ENCODE measurements at regions not wholly inside any gene's neighbourhood (a gene's known extent, or its start where the extent isn't known, plus 50 kb on each side); places are given as distances from the start of the nearest gene placed in this dataset.

DNA sequence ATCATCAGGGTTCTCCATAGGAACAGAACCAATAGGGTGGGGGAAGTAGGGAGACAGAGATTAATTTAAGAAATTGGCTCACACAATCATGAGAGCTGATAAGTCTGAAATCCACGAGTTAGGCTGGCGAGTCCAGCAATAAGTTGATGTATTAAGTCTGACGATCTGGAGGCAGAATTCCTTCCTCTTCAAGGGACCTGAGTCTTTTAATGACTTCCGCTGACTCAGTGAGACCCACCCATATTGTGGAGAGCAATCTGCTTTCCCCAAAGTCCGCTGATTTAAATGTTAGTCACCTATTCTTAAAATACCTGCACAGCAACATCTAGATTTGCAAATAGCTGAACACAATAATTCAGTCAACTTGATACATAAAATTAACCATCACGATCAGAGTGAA, 97.8 kb downstream of the SPTSSA start:
- no peak overlapping the region for H3K9ac ChIP-seq (ENCODE audit: low read length)
- no peaks in the 10 kb centered on the region for H3K4me1 ChIP-seq (ENCODE audit: control insufficient read depth, insufficient read depth, low read length)
- H3K27me3 ChIP-seq (ENCODE audit: control insufficient read depth, insufficient read depth, low read length), result no peaks in the 10 kb centered on the region
- H3K36me3 ChIP-seq (ENCODE audit: control insufficient read depth, insufficient read depth, low read length), result no peaks in the 10 kb centered on the region
- H3K4me3 ChIP-seq (ENCODE audit: low read length), result no peak overlapping the region
- H3K27ac ChIP-seq (ENCODE audit: low read depth, low read length), result no peak overlapping the region

DNA sequence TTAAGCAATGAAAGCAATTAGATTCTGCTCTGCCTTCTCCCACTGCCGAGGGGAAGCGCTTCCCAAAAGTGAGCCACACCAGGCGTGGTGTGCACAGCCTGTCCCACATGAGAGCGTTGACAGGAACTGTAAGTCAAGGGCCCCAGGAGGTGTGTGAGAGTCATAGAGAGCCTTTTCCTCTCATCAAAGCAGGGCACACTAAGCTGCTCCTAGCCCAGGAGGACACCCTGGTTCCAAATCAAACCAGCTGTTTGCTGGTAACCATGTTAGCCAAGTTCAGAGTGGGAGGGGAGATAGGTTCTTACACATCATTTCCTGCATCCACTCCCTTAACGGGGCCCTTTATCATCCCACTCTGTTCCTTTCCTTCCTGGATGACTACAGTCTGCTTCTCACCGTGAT, 98.3 kb downstream of the SPTSSA start:
- Histone ChIP-seq H3K27ac (ENCODE audit: low read depth, low read length) (no peak overlapping the region), H3K4me1 (ENCODE audit: control insufficient read depth, insufficient read depth, low read length) (no peaks in the 10 kb centered on the region), H3K9ac (ENCODE audit: low read length) (no peak overlapping the region), H3K36me3 (ENCODE audit: control insufficient read depth, insufficient read depth, low read length) (no peaks in the 10 kb centered on the region), H3K27me3 (ENCODE audit: control insufficient read depth, insufficient read depth, low read length) (no peaks in the 10 kb centered on the region), H3K4me3 (ENCODE audit: low read length) (no peak overlapping the region)

DNA sequence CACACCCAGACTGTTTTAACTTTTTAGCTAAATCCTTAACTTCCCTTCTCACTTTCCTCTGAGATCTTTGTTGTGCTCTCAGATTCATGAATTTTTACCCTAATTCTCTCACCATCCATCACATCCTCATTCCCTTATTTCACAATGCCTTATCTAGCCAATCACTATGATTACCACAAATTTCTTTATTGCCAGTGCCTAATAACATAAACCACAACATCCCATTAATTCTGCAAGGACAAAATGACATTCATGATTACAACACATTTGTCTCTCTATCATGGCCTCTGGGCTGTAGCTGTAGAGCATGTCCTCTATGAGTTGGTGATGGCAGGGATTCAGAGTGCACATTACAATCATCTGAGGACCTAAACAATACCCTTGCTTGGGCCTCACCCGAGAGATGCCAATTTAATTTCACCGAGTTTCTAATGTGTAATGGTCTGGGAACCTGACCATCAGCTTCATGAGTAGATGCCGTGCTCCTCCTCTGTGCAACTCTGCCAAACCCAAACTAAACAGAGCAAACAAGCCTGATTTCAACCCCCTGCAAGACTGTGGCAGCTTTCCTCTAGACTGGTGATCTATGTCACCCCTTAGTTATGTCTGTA, 99.3 kb downstream of the SPTSSA start:
- no peaks in the 10 kb centered on the region for H3K27me3 ChIP-seq (ENCODE audit: control insufficient read depth, insufficient read depth, low read length)
- H3K9ac ChIP-seq (ENCODE audit: low read length), result no peak overlapping the region
- H3K4me1 ChIP-seq (ENCODE audit: control insufficient read depth, insufficient read depth, low read length), result no peaks in the 10 kb centered on the region
- no peaks in the 10 kb centered on the region for H3K36me3 ChIP-seq (ENCODE audit: control insufficient read depth, insufficient read depth, low read length)
- no peak overlapping the region for H3K4me3 ChIP-seq (ENCODE audit: low read length)
- no peak overlapping the region for H3K27ac ChIP-seq (ENCODE audit: low read depth, low read length)

DNA sequence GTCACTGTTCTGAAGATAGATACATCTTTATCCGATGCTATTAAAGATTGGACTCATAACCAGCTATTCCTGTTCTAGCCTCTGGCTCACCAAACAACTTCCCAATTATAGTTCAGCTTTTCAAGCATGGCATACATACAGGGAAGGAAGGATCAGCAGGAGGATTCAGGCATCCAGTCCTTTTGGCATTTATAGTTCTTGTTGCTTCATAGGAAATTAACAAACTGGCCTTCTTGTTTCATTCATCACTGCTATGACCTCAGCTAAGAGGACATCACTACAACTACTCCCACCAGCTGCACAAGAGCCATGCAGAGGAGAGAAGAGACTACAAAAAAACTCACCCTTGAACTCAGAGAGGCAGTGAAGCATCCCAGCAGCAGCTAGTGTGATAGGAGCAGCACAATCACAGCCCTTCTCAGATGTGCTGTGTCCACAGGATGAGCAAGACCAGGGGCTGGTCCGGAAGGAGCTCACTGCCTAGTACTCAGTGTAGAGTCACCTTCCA, 100.5 kb downstream of the SPTSSA start:
- Histone ChIP-seq H3K36me3 (ENCODE audit: control insufficient read depth, insufficient read depth, low read length) (no peaks in the 10 kb centered on the region), H3K4me1 (ENCODE audit: control insufficient read depth, insufficient read depth, low read length) (no peaks in the 10 kb centered on the region), H3K9ac (ENCODE audit: low read length) (no peak overlapping the region), H3K27ac (ENCODE audit: low read depth, low read length) (no peak overlapping the region), H3K4me3 (ENCODE audit: low read length) (no peak overlapping the region), H3K27me3 (ENCODE audit: control insufficient read depth, insufficient read depth, low read length) (no peaks in the 10 kb centered on the region)

DNA sequence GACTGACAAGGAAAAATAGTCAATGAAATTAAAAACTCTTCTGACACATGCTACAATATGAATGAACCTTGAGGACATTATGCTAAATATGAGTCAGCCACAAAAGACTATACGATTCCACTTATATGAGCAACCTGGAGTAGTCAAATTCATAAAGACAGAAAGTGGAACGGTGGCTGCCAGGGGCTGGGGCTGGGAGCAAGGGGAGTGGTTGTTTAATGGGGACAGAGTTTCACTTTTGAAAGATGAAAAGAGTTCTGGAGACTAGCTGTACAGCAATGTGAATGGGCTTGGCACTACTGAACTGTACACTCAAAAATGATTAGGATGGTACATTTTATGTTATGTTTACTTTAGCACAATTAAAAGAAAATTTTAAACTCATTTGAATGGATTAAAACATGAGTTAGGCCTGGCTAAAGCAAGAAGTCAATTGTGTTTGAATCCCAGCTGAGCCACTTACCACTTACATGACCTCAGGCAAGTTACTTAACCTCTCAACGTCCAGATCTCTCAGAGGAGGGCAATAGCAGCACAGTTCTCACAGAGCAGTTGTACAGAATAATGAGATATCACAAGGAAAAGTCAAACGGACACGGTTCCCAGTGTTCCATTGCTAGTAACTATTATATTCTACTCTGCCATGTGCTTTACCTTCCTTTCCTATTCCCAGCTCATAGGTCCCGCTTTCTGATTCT, 102.5 kb downstream of the SPTSSA start:
- Histone ChIP-seq H3K27ac (ENCODE audit: low read depth, low read length) (no peak overlapping the region), H3K27me3 (ENCODE audit: control insufficient read depth, insufficient read depth, low read length) (no peaks in the 10 kb centered on the region), H3K36me3 (ENCODE audit: control insufficient read depth, insufficient read depth, low read length) (no peaks in the 10 kb centered on the region), H3K9ac (ENCODE audit: low read length) (no peak overlapping the region), H3K4me3 (ENCODE audit: low read length) (no peak overlapping the region), H3K4me1 (ENCODE audit: control insufficient read depth, insufficient read depth, low read length) (no peaks in the 10 kb centered on the region)

DNA sequence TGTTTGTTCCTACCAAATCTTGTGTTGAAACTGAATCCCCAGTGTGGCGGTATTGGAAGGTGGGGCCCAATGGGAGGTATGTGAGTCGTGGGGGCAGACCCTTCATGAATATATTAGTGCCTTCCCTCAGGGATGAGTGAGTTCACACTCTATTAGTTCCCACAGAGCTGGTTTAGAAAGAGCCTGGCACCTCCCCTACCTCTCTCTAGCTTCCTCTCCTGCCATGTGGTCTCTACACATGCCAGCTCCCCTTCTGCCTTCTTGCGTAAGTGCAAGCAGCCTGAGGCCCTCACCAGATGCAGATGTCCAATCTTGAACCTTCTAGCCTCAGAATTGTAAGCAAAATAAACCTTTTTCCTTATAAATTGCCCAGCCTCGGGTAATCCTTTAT, 105.8 kb downstream of the SPTSSA start:
- Histone ChIP-seq H3K9ac (ENCODE audit: low read length) (no peak overlapping the region), H3K27me3 (ENCODE audit: control insufficient read depth, insufficient read depth, low read length) (no peaks in the 10 kb centered on the region), H3K27ac (ENCODE audit: low read depth, low read length) (no peak overlapping the region), H3K4me1 (ENCODE audit: control insufficient read depth, insufficient read depth, low read length) (no peaks in the 10 kb centered on the region), H3K36me3 (ENCODE audit: control insufficient read depth, insufficient read depth, low read length) (no peaks in the 10 kb centered on the region), H3K4me3 (ENCODE audit: low read length) (no peak overlapping the region)

DNA sequence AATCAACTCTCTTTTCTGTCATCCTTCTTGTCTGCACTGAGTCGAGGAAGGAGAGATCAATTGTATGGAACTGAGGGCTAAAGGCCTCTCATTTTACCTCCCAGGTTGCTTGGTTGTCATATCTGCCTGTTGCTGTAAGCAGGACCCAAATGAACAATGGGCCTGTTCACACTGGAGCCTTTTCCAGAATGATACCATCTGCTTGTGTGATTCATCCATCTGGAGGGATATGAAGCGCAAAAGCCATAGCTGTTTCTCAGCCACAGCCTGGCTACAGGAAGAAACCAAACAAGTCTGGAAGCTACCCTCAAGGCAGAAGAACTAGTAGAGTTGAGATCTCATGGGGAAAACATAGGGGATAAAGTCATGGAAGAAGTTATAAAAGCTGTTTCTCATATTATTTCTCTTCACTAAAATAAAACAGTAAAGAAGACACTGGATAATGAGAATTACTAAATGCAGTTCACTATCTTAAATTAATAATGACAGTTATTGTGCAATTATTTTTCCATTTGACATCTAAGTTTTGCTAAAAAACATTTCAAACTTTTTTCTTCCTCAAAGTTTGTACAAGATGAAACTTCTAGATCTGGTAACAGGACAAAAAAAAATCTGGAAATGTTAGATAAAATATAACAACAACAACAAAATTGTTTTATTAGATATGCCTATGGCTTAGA, 106.3 kb downstream of the SPTSSA start:
- no peaks in the 10 kb centered on the region for H3K27me3 ChIP-seq (ENCODE audit: control insufficient read depth, insufficient read depth, low read length)
- no peaks in the 10 kb centered on the region for H3K36me3 ChIP-seq (ENCODE audit: control insufficient read depth, insufficient read depth, low read length)
- no peaks in the 10 kb centered on the region for H3K4me1 ChIP-seq (ENCODE audit: control insufficient read depth, insufficient read depth, low read length)
- no peak overlapping the region for H3K9ac ChIP-seq (ENCODE audit: low read length)
- H3K27ac ChIP-seq (ENCODE audit: low read depth, low read length), result no peak overlapping the region
- no peak overlapping the region for H3K4me3 ChIP-seq (ENCODE audit: low read length)

DNA sequence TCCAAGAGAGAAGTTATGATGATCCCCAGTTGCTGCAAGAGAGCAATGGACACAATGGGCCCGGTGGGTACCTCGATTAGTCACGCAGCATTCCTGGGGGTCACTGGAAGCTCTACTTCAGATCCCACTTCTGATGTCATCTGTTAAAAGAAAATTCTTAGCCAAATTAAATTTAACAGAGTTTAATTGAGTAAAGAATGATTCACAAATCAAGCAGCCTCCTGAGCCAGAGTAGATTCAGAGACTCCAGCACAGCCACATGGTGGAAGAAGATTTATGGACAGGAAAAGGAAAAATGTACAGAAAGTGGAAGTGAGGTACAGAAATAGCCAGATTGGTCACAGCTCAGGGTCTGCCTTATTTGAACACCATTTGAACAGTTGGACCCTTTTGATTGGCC, 107.5 kb downstream of the SPTSSA start:
- H3K36me3 ChIP-seq (ENCODE audit: control insufficient read depth, insufficient read depth, low read length), result no peaks in the 10 kb centered on the region
- no peak overlapping the region for H3K27ac ChIP-seq (ENCODE audit: low read depth, low read length)
- no peaks in the 10 kb centered on the region for H3K4me1 ChIP-seq (ENCODE audit: control insufficient read depth, insufficient read depth, low read length)
- no peak overlapping the region for H3K9ac ChIP-seq (ENCODE audit: low read length)
- H3K4me3 ChIP-seq (ENCODE audit: low read length), result no peak overlapping the region
- no peaks in the 10 kb centered on the region for H3K27me3 ChIP-seq (ENCODE audit: control insufficient read depth, insufficient read depth, low read length)

DNA sequence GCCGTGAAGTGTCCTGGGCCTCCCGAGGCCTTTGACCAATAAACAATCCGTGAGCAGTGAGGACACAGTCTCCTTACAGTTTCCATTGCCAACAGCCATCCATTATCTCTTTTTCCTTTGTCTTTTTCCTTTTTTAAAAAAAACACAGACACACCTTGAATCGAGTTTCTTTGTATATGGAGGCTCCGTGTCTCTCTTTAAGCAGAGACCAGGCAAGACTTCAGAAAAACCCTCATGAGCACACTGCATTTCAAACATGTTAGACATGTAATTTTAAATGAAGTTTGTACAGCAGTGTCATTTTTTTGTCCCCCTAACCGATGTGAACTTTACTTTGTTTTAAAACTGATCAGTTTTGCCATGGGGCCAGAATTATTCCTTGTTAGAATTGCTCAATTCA, 111.1 kb downstream of the SPTSSA start:
- H3K4me1 ChIP-seq (ENCODE audit: control insufficient read depth, insufficient read depth, low read length), result no peaks in the 10 kb centered on the region
- H3K27ac ChIP-seq (ENCODE audit: low read depth, low read length), result no peak overlapping the region
- H3K4me3 ChIP-seq (ENCODE audit: low read length), result no peak overlapping the region
- no peaks in the 10 kb centered on the region for H3K27me3 ChIP-seq (ENCODE audit: control insufficient read depth, insufficient read depth, low read length)
- no peak overlapping the region for H3K9ac ChIP-seq (ENCODE audit: low read length)
- H3K36me3 ChIP-seq (ENCODE audit: control insufficient read depth, insufficient read depth, low read length), result no peaks in the 10 kb centered on the region

DNA sequence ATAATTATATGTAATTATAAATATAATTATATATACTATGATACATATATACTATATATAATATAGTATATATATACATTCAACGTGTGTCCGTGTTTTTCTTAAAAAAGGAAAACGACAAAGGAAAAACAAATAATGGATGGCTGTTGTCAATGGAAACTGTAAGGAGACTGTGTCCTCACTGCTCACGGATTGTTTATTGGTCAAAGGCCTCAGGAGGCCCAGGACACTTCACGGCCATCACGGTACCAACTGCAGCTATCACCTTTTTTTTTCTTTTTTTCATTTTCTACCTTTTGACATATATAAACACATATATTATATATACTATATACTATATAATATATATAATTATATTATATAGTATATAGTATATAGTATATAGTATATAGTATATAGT, 113.4 kb downstream of the SPTSSA start:
- no peaks in the 10 kb centered on the region for H3K27me3 ChIP-seq (ENCODE audit: control insufficient read depth, insufficient read depth, low read length)
- H3K4me1 ChIP-seq (ENCODE audit: control insufficient read depth, insufficient read depth, low read length), result no peaks in the 10 kb centered on the region
- H3K36me3 ChIP-seq (ENCODE audit: control insufficient read depth, insufficient read depth, low read length), result no peaks in the 10 kb centered on the region
- no peak overlapping the region for H3K27ac ChIP-seq (ENCODE audit: low read depth, low read length)
- no peak overlapping the region for H3K9ac ChIP-seq (ENCODE audit: low read length)
- H3K4me3 ChIP-seq (ENCODE audit: low read length), result no peak overlapping the region

DNA sequence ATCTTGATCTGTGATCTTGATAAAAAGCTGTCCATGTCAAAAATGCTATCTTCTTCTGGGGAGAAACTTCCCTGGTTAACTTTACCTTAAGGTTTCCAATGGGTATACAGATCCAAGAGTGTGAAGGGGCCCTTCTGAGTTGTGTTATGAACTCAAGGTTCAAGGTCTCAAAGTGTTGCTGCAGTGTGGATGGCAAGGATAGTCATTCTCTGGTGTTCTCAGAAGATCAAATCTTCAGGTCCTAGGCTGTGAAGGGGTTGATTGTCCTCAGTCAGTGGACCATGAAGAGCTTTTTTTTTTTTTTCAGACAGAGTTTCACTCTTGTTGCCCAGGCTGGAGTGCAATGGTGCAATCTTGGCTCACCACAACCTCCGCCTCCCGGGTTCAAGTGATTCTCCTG, 114.4 kb downstream of the SPTSSA start:
- Histone ChIP-seq H3K27ac (ENCODE audit: low read depth, low read length) (no peak overlapping the region), H3K36me3 (ENCODE audit: control insufficient read depth, insufficient read depth, low read length) (no peaks in the 10 kb centered on the region), H3K27me3 (ENCODE audit: control insufficient read depth, insufficient read depth, low read length) (no peaks in the 10 kb centered on the region), H3K4me1 (ENCODE audit: control insufficient read depth, insufficient read depth, low read length) (no peaks in the 10 kb centered on the region), H3K4me3 (ENCODE audit: low read length) (no peak overlapping the region), H3K9ac (ENCODE audit: low read length) (no peak overlapping the region)

DNA sequence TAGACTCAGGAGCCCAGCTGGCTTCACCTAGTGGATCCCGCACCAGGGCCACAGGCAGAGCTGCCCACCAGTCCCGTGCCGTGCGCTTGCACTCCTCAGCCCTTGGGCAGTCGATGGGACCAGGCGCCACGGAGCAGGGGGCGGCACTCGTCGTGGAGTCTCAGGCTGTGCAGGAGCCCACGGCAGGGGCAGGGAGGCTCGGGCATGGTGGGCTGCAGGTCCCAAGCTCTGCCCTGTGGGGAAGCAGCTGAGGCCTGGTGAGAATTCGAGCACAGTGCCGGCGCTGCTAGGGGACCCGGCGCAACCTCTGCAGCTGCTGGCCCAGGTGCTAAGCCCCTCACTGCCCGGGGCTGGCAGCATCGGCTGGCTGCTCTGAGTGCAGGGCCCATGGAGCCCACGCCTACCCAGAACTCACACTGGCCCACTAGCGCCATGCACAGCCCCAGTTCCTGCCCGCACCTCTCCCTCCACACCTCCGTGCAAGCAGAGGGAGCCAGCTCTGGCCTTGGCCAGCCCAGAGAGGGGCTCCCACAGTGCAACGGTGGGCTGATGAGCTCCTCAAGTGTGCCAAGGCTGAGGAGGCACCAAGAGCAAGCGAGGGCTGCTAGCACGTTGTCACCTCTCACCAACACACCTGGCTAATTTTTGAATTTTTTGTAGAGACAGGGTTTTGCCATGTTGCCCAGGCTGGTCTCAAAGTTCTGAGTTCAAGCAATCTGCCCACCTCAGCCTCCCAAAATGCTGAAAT, 116.1 kb downstream of the SPTSSA start:
- no peaks in the 10 kb centered on the region for H3K36me3 ChIP-seq (ENCODE audit: control insufficient read depth, insufficient read depth, low read length)
- no peaks in the 10 kb centered on the region for H3K27me3 ChIP-seq (ENCODE audit: control insufficient read depth, insufficient read depth, low read length)
- no peak overlapping the region for H3K9ac ChIP-seq (ENCODE audit: low read length)
- H3K4me1 ChIP-seq (ENCODE audit: control insufficient read depth, insufficient read depth, low read length), result no peaks in the 10 kb centered on the region
- no peak overlapping the region for H3K4me3 ChIP-seq (ENCODE audit: low read length)
- no peak overlapping the region for H3K27ac ChIP-seq (ENCODE audit: low read depth, low read length)
